Colonic mucosa (tissue), 4 donors: ENCODE measurements at regions not wholly inside any gene's neighbourhood (a gene's known extent, or its start where the extent isn't known, plus 50 kb on each side); places are given as distances from the start of the nearest gene placed in this dataset.

Experiments
- DNase-seq: peaks from one replicate; pipeline ENCODE4 v3.0.0-alpha.2; 2020
- H3K27ac ChIP-seq: fragments of 200-600 bp; one replicate; pipeline ENCODE4 v1.8.0; 2021
- H3K27me3 ChIP-seq: fragments of 200-600 bp; one replicate; pipeline ENCODE4 v1.8.0; 2021
- H3K36me3 ChIP-seq: fragments of 200-600 bp; one replicate; pipeline ENCODE4 v1.8.0; 2021
- H3K4me1 ChIP-seq: fragments of 200-600 bp; one replicate; pipeline ENCODE4 v1.8.0; 2021; ENCODE audit warnings: mild to moderate bottlenecking
- H3K4me3 ChIP-seq: fragments of 200-600 bp; one replicate; pipeline ENCODE4 v1.8.0; 2021
- H3K9ac ChIP-seq, 2 donors: one replicate each; pipeline ENCODE4 v1.7.0; 2013; ENCODE audit warnings: control low read depth in 2 of 2, low read depth in 2 of 2, low read length in 2 of 2
- H3K9me3 ChIP-seq: fragments of 200-600 bp; one replicate; pipeline ENCODE4 v1.8.0; 2021
- CTCF ChIP-seq: fragments of 200-600 bp; IDR thresholded peaks from one replicate; pipeline ENCODE4 v1.8.0; 2022; ENCODE audit warnings: antibody characterized with exemption, mild to moderate bottlenecking
- intact Hi-C: fragments of 100-400 bp; cut with DNase I; formaldehyde crosslinking; loops from one replicate; pipeline ENCODE4 v1.14.1; 2022
- donor health status: healthy.
- donor health status: DM: no; HTN: no; CAD: no.
- donor health status: DM: no; HTN: no; CAD: no.

GRCh38 chr14:96744262-96744661, 52.9 kb upstream of the VRK1 start:
- Histone ChIP-seq H3K27ac (no peak overlapping the region), H3K27me3 (peaks cover 29% of the 10 kb centered on the region), H3K36me3 (no peaks in the 10 kb centered on the region), H3K4me3 (no peak overlapping the region), H3K9ac (no peak overlapping the region), H3K4me1 (no peaks in the 10 kb centered on the region), H3K9me3 (no peaks in the 10 kb centered on the region)
- TF ChIP-seq CTCF, result no peak
- no peak for DNase-seq
- intact Hi-C loops, result loop anchor here (5.0 kb wide), 1 partner anchor 177 kb away; no protein-coding TSS in a partner anchor

- Histone ChIP-seq H3K27ac (no peak overlapping the region), H3K9ac (no peak overlapping the region), H3K4me3 (no peak overlapping the region), H3K27me3 (peaks cover 20% of the 10 kb centered on the region), H3K4me1 (no peaks in the 10 kb centered on the region), H3K36me3 (no peaks in the 10 kb centered on the region), H3K9me3 (no peaks in the 10 kb centered on the region)
- no peak for DNase-seq
- intact Hi-C loops, result no loop called here
- no peak for TF ChIP-seq CTCF
Measured at GRCh38 chr14:96745500-96746051, 51.6 kb upstream of the VRK1 start.

- Histone ChIP-seq H3K9ac (no peak overlapping the region), H3K4me3 (no peak overlapping the region), H3K36me3 (no peaks in the 10 kb centered on the region), H3K27ac (no peak overlapping the region), H3K9me3 (no peaks in the 10 kb centered on the region), H3K27me3 (peaks cover 15% of the 10 kb centered on the region), H3K4me1 (no peaks in the 10 kb centered on the region)
- TF ChIP-seq CTCF, result no peak
- DNase-seq, result no peak
- intact Hi-C loops, result no loop called here
Measured at GRCh38 chr14:96746101-96746500, 51.1 kb upstream of the VRK1 start.

DNA sequence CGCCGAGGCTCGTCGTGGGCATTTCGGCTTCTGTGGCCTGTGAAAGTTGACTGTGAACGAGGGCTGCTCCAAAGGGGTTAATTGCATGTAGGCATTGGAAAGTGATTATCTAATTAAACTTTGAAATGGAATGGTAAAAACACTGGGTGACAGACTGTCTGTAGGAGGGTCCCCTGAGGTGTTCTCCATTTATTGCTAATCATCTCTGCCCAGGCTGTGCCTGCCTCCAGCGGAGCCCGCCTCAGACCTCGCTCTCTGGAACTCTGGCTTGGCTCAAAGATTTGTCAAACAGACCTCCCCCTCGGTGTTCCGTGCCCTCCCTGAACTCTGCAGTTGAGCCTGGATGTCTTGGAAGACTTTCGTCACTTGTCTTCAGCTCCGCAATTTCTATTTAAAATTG, 50.2 kb upstream of the VRK1 start:
- Histone ChIP-seq H3K9ac (no peak overlapping the region), H3K4me3 (no peak overlapping the region), H3K36me3 (no peaks in the 10 kb centered on the region), H3K27me3 (peaks cover 6% of the 10 kb centered on the region), H3K9me3 (no peaks in the 10 kb centered on the region), H3K4me1 (no peaks in the 10 kb centered on the region), H3K27ac (no peak overlapping the region)
- TF ChIP-seq CTCF, result no peak
- no peak for DNase-seq
- intact Hi-C loops, result no loop called here
